Peyer's patch (tissue), 4 donors: ENCODE measurements at regions not wholly inside any gene's neighbourhood (a gene's known extent, or its start where the extent isn't known, plus 50 kb on each side); places are given as distances from the start of the nearest gene placed in this dataset.

Experiments used
- DNase-seq, 3 donors: peaks; one replicate each; pipeline ENCODE4 v3.0.0-alpha.2; 2017 to 2019
- H3K27ac ChIP-seq, 4 donors: fragments of 200-600 bp; sonication (generic); one replicate each; pipeline ENCODE4 v1.5.1; 2016 to 2019
- H3K27me3 ChIP-seq, 2 donors: fragments of 200-600 bp; sonication (generic); one replicate each; pipeline ENCODE4 v1.5.1; 2019
- H3K36me3 ChIP-seq, 3 donors: fragments of 200-600 bp; sonication (generic); one replicate each; pipeline ENCODE4 v1.5.1; 2016 to 2019
- H3K4me1 ChIP-seq, 4 donors: fragments of 200-600 bp; sonication (generic); one replicate each; pipeline ENCODE4 v1.5.1; 2016 to 2019
- H3K4me3 ChIP-seq, 4 donors: fragments of 200-600 bp; sonication (generic); 1 replicate in 3 of 4; 2 replicates in 1 of 4; pipeline ENCODE4 v1.5.1; 2016 to 2019; ENCODE audit warnings: mild to moderate bottlenecking in 1 of 4
- H3K9me3 ChIP-seq, 4 donors: fragments of 200-600 bp; sonication (generic); one replicate each; pipeline ENCODE4 v1.5.1; 2016 to 2019; ENCODE audit warnings: mild to moderate bottlenecking in 1 of 4
- CTCF ChIP-seq, 6 experiments: fragments of 450-650 bp in 4 of 6; fragments of 200-600 bp in 2 of 6; sonication (generic) in 1 of 6; IDR thresholded peaks; one replicate each; pipeline ENCODE4 v1.5.1; 2017 to 2019; ENCODE audit warnings: antibody characterized with exemption in 6 of 6, mild to moderate bottlenecking in 3 of 6, moderate library complexity in 1 of 6
- POLR2A ChIP-seq, 2 donors: fragments of 450-650 bp; IDR thresholded peaks; one replicate each; pipeline ENCODE4 v1.5.1; 2017; ENCODE audit warnings: antibody characterized with exemption in 2 of 2, mild to moderate bottlenecking in 2 of 2, moderate library complexity in 2 of 2

- DNase-seq, result no peak
- Histone ChIP-seq H3K27ac (no peak overlapping the region), H3K4me1 (no peaks in the 10 kb centered on the region), H3K36me3 (no peaks in the 10 kb centered on the region), H3K4me3 (no peak overlapping the region), H3K9me3 (no peaks in the 10 kb centered on the region), H3K27me3 (no peaks in the 10 kb centered on the region)
- TF ChIP-seq CTCF (IDR thresholded peaks at IDR 0.05) (no peak), POLR2A (IDR thresholded peaks at IDR 0.05) (no peak)
Observed at GRCh38 chr20:21820045-21820444, 114.6 kb downstream of the PAX1 start.

- H3K4me1 ChIP-seq, result no peaks in the 10 kb centered on the region
- no peak overlapping the region for H3K4me3 ChIP-seq
- H3K27me3 ChIP-seq, result no peaks in the 10 kb centered on the region
- TF ChIP-seq POLR2A (IDR thresholded peaks at IDR 0.05), result no peak
- no peak for TF ChIP-seq CTCF (IDR thresholded peaks at IDR 0.05)
- H3K9me3 ChIP-seq, result no peaks in the 10 kb centered on the region
- H3K27ac ChIP-seq, result no peak overlapping the region
- no peak for DNase-seq
- H3K36me3 ChIP-seq, result no peaks in the 10 kb centered on the region
Observed at GRCh38 chr20:21812379-21812778, 106.9 kb downstream of the PAX1 start.

GRCh38 chr20:21809961-21810523 lies 104.6 kb downstream of the PAX1 start:
- Histone ChIP-seq H3K27me3 (no peaks in the 10 kb centered on the region), H3K4me1 (no peaks in the 10 kb centered on the region), H3K27ac (no peak overlapping the region), H3K36me3 (no peaks in the 10 kb centered on the region), H3K9me3 (no peaks in the 10 kb centered on the region), H3K4me3 (no peak overlapping the region)
- TF ChIP-seq POLR2A (IDR thresholded peaks at IDR 0.05) (no peak), CTCF (IDR thresholded peaks at IDR 0.05) (no peak)
- no peak for DNase-seq

- no peaks in the 10 kb centered on the region for H3K4me1 ChIP-seq
- H3K9me3 ChIP-seq, result no peaks in the 10 kb centered on the region
- H3K27ac ChIP-seq, result no peak overlapping the region
- peak in 2 of 3 donors; percentile 62 to 74 for DNase-seq
- no peaks in the 10 kb centered on the region for H3K27me3 ChIP-seq
- H3K4me3 ChIP-seq, result no peak overlapping the region
- TF ChIP-seq CTCF (IDR thresholded peaks at IDR 0.05), result peak in 4 of 6 experiments; percentile 53 to 66 (median 60)
- TF ChIP-seq POLR2A (IDR thresholded peaks at IDR 0.05), result no peak
- H3K36me3 ChIP-seq, result no peaks in the 10 kb centered on the region
Observed at GRCh38 chr20:21808863-21809664, 103.6 kb downstream of the PAX1 start.

GRCh38 chr20:21808139-21808538 lies 102.7 kb downstream of the PAX1 start:
- no peaks in the 10 kb centered on the region for H3K36me3 ChIP-seq
- no peak for DNase-seq
- no peaks in the 10 kb centered on the region for H3K27me3 ChIP-seq
- TF ChIP-seq POLR2A (IDR thresholded peaks at IDR 0.05) (no peak), CTCF (IDR thresholded peaks at IDR 0.05) (no peak)
- no peaks in the 10 kb centered on the region for H3K4me1 ChIP-seq
- H3K4me3 ChIP-seq, result no peak overlapping the region
- H3K9me3 ChIP-seq, result no peaks in the 10 kb centered on the region
- H3K27ac ChIP-seq, result no peak overlapping the region
